HG03097 (cell line): ENCODE measurements at regions not wholly inside any gene's neighbourhood (a gene's known extent, or its start where the extent isn't known, plus 50 kb on each side); places are given as distances from the start of the nearest gene placed in this dataset.

Source experiments
- ATAC-seq: cut with Tn5 transposase; IDR thresholded peaks from one replicate; pipeline ENCODE4 v1.9.1; 2021; ENCODE audit not compliant: unreplicated experiment, low FRiP score

DNA sequence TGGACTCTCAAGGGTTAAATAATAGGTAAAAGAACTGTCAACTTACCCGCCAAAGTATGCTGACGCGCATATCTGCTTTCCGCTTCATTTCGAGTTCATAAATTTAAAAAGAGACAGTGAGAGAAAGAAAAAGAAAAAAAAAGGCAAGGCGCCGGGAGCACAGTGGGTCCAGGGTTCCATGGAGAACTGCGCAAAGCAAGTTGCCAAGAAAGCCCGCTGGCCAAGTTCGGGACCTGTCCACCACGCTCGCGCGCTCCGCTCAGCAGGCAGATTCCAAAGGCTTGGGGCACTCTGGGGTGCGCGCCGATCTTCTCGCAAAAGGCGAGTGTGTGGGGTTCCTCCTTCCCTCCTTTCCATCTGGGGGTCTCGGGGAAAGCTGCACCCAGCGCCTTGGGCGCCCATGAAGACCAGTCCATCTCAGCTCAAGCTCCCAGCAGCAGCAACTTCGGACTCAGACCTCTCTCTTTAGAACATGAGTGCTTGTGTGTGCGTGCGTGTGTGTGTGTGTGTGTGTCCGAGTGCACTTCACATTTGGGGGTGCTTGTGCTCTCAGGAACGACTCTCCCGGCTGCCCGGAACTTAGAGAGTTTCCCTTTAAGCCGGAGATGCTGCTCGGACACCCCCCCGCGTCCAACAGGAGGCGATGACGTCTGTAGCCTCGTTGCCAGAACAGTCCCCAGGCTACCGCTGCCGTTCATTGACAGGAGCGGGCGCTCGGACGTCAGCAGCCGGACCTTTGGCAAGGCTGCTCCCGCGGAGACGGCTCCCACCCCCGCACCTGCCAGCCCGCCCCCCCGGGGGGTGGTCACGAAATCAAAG is 180.0 kb downstream of the TBXT start:
- no peak for ATAC-seq

DNA sequence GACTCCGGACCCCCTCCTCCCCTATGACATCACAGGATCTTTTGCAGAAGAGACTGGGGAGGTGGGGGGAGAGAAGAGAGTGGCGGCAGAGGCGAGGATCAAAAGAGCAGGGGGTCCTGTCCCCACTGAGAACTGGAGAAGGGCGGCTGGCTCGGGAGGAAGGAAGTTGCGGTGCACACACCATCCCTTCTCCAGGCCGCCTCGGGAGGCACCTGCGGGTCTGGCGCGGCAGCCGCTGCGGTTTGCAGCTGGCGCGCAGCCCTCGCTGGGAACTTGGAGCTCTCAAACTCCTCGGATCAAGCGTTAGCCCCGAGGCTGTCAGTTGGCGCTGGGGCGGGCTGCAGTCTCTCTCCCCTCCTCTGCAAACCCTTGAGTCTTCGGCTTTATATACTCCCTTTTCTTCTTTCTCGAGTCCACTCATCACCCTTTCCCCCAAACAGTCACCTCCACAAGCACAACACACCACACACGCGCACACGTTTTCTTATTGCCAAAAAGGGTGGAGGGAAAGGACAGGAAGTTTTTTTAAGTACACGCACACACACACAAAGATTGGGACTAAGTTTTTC is 180.7 kb downstream of the TBXT start:
- no peak for ATAC-seq

DNA sequence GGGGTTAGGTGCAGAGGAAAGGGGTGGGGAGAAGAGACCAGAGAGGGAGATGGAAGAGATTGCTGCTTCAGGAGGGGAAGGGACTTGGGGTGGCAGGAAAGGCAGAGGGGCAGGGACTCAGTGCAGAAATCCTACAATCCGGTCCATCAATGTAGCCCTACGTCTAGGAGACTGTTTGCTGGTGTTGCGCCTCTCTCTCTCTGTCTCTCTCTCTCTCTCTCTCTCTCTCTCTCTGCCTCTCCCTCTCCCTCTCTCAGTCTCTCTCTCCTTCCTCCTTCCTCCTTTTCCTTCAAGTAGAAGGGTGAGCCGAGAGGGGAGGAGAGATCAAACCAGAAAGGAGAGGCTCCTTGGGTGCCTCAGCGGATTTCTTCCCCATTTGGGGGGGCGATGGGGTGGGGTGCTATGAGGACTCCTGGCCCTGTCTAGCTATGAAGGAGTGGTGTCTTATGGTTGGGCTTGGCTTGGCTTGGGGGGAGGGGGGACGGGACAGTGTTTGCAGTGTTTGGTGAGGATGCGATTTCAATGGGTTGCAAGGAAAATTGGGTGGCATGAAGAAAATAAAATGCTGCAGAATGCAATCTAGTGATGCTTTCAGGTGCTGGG is 181.2 kb downstream of the TBXT start:
- no peak for ATAC-seq

DNA sequence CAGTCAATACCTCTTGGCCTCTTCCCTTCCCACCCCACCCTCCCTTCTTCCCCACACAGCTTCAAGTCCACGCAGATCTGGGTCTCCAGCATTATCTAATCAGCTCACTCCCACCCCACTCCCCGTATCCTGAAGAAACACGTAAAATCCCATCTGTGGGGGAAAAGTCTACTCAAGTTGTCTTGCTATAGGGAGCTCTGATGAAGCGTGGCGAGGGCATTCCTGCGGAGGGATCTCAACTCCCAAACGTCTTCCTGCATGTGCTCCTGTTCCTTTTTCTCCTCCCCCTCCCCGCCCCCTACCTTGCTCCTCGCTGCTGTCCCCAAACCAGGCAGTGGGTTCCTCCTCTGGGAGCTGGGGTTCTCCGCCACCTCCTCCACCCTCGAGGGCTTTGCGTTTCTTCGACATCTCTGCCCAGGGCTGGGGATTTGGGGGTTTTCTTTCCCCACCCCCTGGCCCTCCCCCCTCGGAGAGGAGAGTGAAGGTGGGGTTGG is 181.8 kb downstream of the TBXT start:
- no peak for ATAC-seq

DNA sequence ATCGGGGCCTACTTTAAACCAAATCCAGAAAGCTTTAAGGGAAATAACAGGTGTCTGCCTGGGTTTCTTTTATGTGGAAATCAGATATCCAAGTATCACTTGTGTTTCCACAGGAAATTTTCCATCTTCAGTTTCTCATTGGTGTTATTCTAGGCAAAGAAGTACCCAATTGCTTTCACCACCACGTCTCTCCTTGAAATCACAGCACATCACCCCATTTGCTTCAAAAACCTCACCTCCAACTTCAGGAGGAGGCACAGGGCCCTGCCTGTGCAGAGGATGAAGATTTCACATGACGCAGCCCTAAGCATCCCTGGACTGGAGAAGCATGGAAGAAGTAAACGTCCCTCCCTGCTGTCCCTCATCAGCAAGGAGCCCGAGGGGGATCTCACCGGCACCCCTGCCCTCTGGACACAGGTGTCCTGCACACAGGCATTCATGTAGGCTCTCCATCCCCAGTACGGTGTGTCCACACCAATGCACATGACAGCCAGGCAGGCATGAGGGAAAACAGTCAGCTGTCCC is 182.3 kb downstream of the TBXT start:
- no peak for ATAC-seq

DNA sequence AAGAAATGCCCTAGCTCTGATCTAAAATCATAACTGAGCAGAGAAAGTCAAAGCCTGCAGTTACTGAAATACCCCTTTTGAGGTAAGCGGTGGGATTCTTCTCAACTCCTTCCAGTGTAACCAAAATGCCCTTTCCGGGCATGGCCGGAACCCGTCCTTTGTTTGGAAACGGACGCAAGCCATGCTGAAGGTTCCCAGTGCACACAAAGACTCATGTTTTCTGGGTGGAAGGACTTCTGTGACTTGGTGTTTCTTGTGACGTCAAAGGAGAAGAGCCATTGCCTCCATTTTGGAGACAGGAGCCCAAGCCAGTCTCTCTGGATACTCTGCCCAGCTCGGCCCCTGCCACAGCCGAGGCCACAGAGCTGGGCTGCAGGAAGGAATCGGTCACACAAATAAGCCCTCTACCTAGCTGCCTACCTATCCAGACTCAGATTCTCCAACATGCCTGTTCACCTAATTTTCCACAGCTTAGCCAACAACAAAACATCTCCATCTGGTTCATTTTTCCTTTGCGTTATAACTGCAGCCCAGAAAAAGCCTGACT is 182.8 kb downstream of the TBXT start:
- ATAC-seq, result no peak

DNA sequence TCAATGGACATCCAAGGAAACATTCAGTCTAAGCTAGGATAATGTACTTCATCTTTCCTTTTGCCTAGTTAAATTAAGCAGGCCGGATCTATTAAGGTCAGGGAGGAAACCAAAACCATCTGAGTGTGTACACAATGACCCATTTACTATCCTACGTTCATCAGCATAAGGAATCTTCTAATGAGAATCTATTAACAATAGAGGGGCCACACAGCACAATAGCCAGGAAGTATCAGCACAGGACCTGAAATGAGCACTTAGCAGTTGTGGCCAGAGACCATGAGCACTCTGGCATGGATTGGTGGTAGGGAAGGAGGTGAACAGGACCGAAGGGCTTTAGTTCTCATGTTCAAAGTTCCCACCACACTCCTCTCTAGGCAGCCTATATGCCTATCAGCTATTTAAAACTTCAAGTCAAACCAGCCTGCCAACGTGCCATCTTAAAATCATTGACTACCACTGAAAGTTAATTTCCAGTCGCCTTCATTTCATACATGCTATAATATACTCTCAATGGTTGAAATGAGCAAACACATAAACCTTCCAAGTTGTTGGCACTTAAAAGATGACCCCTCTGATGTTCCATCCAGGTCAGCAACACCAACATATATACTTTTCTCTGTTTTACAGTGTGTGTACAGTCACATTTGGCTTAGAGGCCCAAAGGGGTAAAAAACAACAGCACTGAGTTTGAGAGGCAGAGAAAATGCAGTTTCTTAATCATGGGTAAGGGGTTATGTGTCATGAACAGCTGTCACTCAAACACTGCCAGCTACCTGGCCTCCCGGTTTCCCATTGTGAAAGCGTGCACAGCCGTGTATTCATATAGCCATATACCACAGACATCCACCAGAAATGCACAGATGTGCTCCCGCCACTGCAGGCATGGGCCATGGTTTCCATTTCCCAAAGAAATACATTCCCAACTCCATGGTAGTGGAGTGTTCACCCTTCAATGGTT is 184.3 kb downstream of the TBXT start:
- ATAC-seq, result no peak

DNA sequence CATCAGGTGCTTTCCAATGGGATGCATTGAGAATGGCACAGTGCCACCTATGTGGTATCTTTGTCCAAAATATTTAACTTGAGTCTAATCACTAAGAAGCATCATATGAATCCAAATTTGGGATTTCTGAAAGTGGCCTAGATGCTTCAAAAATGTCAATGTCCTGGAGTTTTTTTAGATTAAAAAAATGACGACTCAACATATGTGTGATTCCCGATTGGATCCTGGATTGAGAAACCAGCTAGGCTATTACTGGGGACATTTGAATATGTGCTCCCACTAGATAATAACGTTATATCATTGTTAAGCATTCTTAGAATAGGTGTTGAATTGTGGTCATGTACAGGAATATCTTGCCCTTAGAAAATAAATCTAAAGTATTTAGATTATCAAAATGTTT is 189.2 kb downstream of the TBXT start:
- ATAC-seq, result no peak

DNA sequence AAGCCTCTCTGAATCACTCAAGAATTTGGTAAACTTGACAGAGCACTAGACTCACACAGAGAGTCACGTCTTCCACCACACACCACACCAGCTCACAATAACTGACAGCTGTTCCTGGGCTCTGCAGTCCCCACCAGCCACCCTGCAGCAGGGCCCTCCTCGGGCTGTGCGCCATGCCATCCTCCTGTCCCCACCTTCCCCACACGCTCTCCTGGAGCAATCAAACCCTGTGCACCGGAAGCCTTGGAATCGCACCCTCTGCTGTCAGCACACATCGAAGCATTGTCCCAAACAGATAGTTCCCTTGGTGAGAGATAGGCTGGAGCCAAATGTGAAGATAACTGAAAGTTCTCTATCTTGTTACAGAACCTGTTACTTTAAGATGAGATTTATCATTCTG is 191.0 kb downstream of the TBXT start:
- ATAC-seq, result no peak

DNA sequence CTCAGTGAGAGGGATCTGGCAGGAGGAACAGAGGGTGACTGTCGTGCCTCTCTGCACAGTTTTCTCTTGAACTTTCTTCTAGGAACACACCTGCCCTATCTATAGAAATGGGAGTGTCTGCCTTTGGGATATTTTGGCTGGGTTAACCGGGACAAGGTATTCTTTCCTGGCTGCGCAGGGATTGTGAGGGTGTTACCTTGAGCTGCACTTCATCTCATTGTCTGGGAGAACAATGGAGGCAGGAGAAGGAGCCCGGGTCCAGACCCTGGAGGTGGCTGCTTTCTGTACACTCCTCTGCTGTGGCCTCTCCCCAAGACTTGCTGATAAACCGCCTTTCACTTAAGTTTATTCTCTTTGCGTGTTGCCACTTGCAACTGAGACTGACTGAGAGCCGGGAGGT is 192.8 kb downstream of the TBXT start:
- no peak for ATAC-seq

DNA sequence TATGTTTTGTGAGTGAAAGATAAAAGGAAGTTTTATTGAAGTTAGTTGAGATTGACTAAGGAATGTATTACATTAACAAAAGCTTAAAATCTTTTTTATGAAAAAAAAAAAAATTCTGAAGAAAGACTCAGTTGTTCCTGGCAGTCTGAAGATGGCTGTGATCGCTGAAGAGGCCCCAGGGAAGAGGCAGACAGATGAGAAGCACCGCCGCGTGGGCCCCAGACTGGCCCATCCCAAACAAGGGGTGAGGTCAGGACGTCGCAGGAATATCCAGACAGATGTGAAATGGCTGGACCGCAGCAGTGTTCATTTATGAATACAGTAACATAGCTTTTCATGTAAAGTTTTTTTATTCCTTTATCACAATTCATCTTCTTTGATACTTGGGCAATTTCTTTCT is 194.2 kb downstream of the TBXT start:
- ATAC-seq, result no peak

DNA sequence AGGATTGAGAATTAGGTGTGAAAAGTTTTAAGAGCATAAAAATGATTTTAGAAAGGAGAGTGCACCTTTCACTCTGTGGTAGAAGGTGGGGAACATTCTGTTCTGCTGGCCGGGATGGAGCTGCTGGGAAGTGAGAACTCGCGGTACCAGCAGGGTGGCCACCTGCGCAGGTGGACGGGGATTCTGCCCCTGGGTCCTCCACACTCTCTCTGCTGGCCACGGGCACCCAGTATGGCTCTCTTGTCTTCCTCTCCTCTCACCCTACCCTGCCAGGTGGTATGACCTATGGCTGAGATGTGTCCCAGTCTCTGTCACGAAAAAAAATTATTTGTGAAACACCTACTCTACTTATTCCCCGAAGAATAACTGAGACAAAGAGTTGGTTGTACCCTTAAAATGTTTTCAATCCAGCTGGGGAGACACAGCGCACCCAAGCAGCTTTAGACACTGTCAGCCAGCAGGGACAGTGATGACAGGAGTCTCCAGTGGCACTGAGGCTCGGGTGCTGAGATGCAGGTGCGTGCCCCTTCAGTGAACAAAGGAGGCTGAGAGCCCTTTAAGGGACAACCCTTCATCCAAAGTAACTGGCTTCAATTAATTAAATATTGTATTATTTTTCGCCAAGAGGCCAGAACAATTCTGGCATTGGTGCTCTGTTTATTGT is 195.4 kb downstream of the TBXT start:
- no peak for ATAC-seq

DNA sequence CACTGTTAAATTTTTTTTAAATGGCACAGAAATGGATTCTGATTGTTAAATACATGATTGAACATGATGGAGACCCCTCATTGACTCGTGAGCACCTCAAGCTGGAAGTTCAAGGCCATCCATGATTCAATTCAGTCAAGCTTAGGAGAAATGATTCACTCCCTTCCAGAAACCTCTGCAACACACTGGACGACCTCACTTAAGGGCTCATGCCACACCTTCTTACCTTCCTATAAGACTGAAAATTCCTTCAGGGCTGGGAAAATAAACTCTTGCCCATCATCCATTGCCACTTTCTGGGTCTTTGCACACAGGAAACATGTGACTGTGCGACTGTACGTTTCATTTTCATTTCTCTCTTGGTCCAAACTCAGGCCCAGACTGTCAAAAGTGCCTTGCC is 196.4 kb downstream of the TBXT start:
- no peak for ATAC-seq

DNA sequence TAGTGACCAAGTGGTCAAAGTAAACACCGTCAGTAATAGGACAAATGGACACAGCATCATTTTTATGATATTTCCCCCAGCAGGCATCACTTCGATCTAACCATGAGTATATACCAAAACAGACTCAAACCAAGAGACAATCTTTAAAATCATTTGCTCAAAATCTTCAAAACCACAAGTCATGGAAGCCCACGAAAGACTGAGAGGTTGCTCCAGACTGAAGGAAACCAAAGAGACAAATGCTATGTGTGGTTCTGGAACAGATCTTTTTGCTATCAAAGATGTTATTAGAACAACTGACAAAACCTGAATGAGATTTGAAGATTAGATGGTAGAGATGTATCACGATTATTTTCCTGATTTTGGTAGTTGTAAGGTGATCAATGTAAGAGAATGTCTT is 197.7 kb downstream of the TBXT start:
- ATAC-seq, result no peak

DNA sequence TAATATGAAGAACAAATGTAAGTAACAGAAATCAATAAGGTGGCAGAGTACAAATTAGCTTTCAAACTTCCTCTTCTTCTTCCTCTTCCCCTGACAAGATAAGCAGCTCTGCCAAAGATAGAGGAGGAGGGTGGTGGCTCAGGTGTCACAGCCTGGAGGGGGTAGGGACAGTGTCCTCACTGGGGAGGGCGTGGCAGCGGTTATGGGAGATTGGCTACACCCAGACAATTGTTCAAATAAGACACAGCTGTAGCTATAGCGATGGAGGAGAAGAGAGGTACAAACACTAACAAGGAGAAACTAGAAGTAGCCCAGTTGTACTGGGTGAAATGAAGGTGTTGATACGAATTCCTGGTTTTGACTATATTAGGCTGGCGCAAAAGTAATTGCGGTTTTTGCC is 198.5 kb downstream of the TBXT start:
- no peak for ATAC-seq

DNA sequence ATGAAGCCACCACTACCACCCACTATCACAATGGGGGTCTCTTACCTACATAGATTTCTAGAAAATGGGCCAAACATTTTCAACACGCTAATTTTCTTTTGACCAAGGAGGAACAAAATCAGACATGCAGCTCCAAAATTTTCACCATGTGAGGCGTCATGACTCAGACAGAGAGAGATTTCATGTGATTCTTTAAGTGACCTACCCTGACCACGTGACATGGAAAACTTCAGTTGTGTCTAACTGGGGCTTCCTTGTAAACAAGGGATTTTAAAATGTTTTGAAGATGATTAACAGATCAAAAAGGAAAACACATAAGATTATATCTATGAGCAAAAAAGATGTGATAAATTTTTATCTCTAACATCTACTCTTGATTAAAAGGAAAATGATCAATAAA is 199.2 kb downstream of the TBXT start:
- no peak for ATAC-seq

DNA sequence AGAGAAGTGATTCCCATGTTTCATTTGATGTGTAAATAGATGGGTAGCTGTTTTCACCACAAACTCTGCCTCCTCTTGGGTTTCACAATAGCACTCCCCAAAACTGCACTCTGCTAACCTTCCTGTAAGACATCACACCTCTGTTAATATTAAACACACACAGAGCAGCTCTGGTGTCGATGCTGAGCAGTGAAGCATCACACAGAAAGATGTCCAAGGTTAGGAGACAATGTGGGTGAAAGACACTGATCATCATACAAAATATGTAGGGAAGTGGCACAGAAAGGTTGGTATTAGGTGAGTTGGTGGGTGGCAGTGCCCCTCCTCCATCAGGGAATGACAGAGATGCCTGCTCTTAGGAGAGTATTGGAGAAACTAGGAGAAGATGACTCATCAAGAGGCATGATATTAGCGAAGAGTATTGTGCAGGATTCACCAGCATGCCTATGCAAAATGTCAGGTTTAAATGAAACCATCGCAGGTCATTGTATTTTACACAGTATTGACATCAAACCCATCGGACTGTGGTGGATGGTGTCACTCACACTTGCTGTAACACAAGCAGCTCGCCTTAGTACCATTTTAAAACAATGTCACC is 199.7 kb downstream of the TBXT start:
- ATAC-seq, result peak; percentile 73

DNA sequence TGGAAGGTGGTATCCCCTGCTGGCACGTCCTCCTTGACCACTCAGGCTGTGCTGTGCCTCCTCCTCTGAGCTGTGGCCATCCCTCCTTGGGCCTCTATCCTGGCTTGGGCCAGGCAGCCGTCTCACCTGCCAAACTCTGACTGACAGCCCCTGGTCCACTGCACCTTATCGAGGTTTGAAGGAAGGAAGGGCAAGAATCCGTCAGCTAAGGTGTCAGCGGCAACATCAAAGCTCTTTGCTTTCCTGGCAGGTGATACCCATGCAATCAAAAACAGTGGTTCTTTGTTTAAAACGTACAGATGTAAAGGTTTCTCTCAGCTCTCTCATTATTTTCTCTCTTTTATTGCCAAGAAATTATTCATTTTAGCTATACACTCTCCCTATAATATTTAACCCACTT is 203.9 kb downstream of the TBXT start:
- no peak for ATAC-seq

DNA sequence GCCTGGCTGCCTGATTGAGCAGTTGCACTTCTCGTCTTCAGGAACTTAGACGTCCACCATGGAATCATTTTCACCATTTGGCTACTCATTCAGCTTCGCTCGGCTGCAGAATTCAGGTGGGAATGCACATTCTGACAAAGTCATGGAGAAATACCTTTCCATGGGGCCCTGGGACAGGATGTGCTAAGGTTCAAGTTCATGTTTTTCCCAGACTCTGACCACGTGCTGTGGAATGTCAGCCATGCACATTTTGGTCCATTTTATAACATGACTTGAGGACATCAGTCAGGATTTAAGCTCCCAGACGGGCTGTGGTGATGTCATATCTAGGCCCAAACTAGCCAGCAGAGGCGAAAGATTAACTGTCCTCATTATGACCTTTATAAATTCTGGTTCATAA is 205.3 kb downstream of the TBXT start:
- ATAC-seq, result no peak
